Right lobe of liver (tissue), 4 donors: ENCODE measurements at regions not wholly inside any gene's neighbourhood (a gene's known extent, or its start where the extent isn't known, plus 50 kb on each side); places are given as distances from the start of the nearest gene placed in this dataset.
"Not testable (repeated sequence)": the region's sequence is repeated elsewhere in the genome, so short reads cannot be mapped to it uniquely, and the experiment has no call there.

Experiments
- POLR2A ChIP-seq: fragments of 450-650 bp; IDR thresholded peaks from one replicate; pipeline ENCODE4 v1.6.1; 2017; ENCODE audit warnings: antibody characterized with exemption, mild to moderate bottlenecking
- TF ChIP-seq, protein P1 (sequence below), 4 donors: fragments of 200-600 bp in 3 of 4; fragments of 450-650 bp in 1 of 4; IDR thresholded peaks; one replicate each; pipeline versions ENCODE4 v1.5.1 to v1.8.0; 2016 to 2022; ENCODE audit warnings: antibody characterized with exemption in 4 of 4, mild to moderate bottlenecking in 2 of 4
- donor health status: DM: no; HTN: no; CAD: no.
- donor health status: DM: no; HTN: no; CAD: no.
- donor health status: DM: no; HTN: yes; CAD: no.

- TF ChIP-seq, protein P1, sequence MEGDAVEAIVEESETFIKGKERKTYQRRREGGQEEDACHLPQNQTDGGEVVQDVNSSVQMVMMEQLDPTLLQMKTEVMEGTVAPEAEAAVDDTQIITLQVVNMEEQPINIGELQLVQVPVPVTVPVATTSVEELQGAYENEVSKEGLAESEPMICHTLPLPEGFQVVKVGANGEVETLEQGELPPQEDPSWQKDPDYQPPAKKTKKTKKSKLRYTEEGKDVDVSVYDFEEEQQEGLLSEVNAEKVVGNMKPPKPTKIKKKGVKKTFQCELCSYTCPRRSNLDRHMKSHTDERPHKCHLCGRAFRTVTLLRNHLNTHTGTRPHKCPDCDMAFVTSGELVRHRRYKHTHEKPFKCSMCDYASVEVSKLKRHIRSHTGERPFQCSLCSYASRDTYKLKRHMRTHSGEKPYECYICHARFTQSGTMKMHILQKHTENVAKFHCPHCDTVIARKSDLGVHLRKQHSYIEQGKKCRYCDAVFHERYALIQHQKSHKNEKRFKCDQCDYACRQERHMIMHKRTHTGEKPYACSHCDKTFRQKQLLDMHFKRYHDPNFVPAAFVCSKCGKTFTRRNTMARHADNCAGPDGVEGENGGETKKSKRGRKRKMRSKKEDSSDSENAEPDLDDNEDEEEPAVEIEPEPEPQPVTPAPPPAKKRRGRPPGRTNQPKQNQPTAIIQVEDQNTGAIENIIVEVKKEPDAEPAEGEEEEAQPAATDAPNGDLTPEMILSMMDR (IDR thresholded peaks at IDR 0.05): not testable (repeated sequence)
- not testable (repeated sequence) for TF ChIP-seq POLR2A
These were observed 338.3 kb downstream of the SRGAP2C start for GRCh38 chr1:121523112-121523511.
